ENCODE measurements at regions not wholly inside any gene's neighbourhood (a gene's known extent, or its start where the extent isn't known, plus 50 kb on each side); places are given as distances from the start of the nearest gene placed in this dataset.

DNA sequence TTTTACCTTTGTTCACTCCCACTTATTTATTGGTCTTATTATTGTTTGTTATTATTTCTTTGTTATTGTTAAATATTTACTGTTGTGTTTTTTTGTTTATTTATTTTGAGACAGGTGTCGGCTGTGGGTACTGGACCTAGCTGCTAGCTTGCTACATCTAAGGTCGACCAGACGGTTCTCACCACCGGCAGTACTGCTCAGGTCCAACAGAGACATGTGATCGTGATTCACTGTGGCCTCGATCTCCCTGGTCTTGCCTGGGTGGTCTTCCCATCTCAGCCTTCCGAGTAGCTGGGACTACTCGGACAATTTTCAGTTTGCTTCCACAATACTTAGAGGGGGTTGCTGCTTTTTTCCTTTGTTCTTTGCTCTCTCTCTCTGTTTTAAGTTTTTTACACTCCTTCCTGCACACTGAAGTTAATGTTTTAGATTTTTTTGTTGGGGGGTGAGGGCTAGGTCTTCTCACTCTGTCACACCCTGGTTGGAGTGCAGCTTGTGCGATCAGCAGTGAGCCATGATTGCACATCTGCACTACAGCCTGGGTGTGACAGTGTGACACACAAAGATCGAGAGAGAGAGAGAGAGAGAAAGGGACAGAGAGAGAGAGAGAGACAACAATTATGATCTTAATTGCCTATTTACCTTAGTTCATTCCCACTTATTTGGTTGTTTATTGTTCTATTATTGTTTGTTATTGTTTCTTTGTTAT lies 1432.4 kb downstream of the UQCRFS1 start:
- no peak overlapping the region for H2BK12ac ChIP-seq (ENCODE audit: low read length)
- H2BK120ac ChIP-seq (ENCODE audit: low read depth, low read length) = no peak overlapping the region
- no peak for DNase-seq (ENCODE audit: low spot score)
- no peak overlapping the region for H2BK5ac ChIP-seq (ENCODE audit: low read length)
- no peak overlapping the region for H3K4ac ChIP-seq (ENCODE audit: low read length)
- WGBS, 2 donors (ENCODE audit: extremely low coverage in 2 of 2, insufficient read length in 2 of 2, insufficient replicate concordance in 1 of 2) = no CpG with 5 or more reads among the region's 10 CpGs
- no peaks in the 10 kb centered on the region for H3K79me1 ChIP-seq (ENCODE audit: low read depth, low read length)
- no peaks in the 10 kb centered on the region for H3K4me1 ChIP-seq (ENCODE audit: control insufficient read depth in 2 of 2, insufficient read depth in 1 of 2, low read depth in 1 of 2, low read length in 2 of 2)
- H3K4me2 ChIP-seq (ENCODE audit: insufficient read depth, low read length, poor library complexity, severe bottlenecking) = no peak overlapping the region
- no peak overlapping the region for H2BK15ac ChIP-seq (ENCODE audit: low read length)
- no peak overlapping the region for H3K9ac ChIP-seq (ENCODE audit: low read depth, low read length, poor library complexity)
- H4K8ac ChIP-seq (ENCODE audit: low read depth, low read length) = no peak overlapping the region
- no peak overlapping the region for H3K4me3 ChIP-seq (ENCODE audit: low read length in 2 of 2)
- H2AK5ac ChIP-seq (ENCODE audit: low read depth, low read length) = no peak overlapping the region
- peaks cover 0 to 2% (median 0%) of the 10 kb centered on the region in 3 experiments for H3K27me3 ChIP-seq (ENCODE audit: control insufficient read depth in 3 of 3, insufficient read depth in 3 of 3, low read depth in 1 of 3, low read length in 3 of 3)
- H3K9me3 ChIP-seq (replicated peaks in 1 of 2; ENCODE audit: control insufficient read depth in 2 of 2, insufficient read depth in 1 of 2, low read depth in 1 of 2, low read length in 2 of 2) = peaks cover under 1 to 13% of the 10 kb centered on the region in 2 donors
- H2AFZ ChIP-seq (ENCODE audit: low read length) = no peak overlapping the region
- no peak overlapping the region for H4K91ac ChIP-seq (ENCODE audit: low read depth, low read length, poor library complexity)
- no peak overlapping the region for H3K18ac ChIP-seq (ENCODE audit: low read length)
- no peak overlapping the region for H3K27ac ChIP-seq (replicated peaks; ENCODE audit: low read length)
- peaks cover under 1 to 5% of the 10 kb centered on the region in 2 donors for H3K36me3 ChIP-seq (replicated peaks in 1 of 2; ENCODE audit: control insufficient read depth in 2 of 2, insufficient read depth in 2 of 2, low read length in 2 of 2)
- H3K23ac ChIP-seq (ENCODE audit: low read depth, low read length, poor library complexity) = no peak overlapping the region
- H3K14ac ChIP-seq (ENCODE audit: low read length) = no peak overlapping the region

GRCh38 chr19:27779954-27780353 lies 1433.0 kb downstream of the UQCRFS1 start:
- no CpG with 5 or more reads among the region's 1 CpG for WGBS, 2 donors (ENCODE audit: extremely low coverage in 2 of 2, insufficient read length in 2 of 2, insufficient replicate concordance in 1 of 2)
- no peak for DNase-seq (ENCODE audit: low spot score)

DNA sequence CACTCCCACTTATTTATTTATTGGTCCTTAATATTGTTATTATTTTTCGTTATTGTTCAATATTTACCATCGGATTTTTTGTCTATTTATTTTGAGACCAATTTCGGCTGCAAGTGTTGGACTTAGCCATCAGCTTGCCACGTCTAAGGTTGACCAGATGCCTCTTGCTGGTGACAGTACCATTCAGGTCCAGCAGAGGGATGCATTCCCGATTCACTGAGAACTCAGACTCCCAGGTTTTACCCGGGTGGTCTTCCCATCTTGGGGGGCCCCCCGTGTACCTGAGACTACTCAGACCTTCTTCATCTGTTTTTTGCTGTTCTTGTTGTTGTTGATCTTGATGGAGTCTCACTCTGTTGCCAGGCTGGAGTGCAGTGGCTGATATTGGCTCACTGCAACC lies 1435.2 kb downstream of the UQCRFS1 start:
- no peak overlapping the region for H2BK120ac ChIP-seq (ENCODE audit: low read depth, low read length)
- peaks cover 20 to 33% of the 10 kb centered on the region in 2 donors for H3K9me3 ChIP-seq (replicated peaks in 1 of 2; ENCODE audit: control insufficient read depth in 2 of 2, insufficient read depth in 1 of 2, low read depth in 1 of 2, low read length in 2 of 2)
- peaks cover 15 to 20% of the 10 kb centered on the region in 2 donors for H3K36me3 ChIP-seq (replicated peaks in 1 of 2; ENCODE audit: control insufficient read depth in 2 of 2, insufficient read depth in 2 of 2, low read length in 2 of 2)
- no CpG with 5 or more reads among the region's 7 CpGs for WGBS, 2 donors (ENCODE audit: extremely low coverage in 2 of 2, insufficient read length in 2 of 2, insufficient replicate concordance in 1 of 2)
- DNase-seq (ENCODE audit: low spot score) = no peak
- H3K4me1 ChIP-seq (ENCODE audit: control insufficient read depth in 2 of 2, insufficient read depth in 1 of 2, low read depth in 1 of 2, low read length in 2 of 2) = no peaks in the 10 kb centered on the region
- no peak overlapping the region for H2BK12ac ChIP-seq (ENCODE audit: low read length)
- H3K18ac ChIP-seq (ENCODE audit: low read length) = no peak overlapping the region
- no peaks in the 10 kb centered on the region for H3K79me1 ChIP-seq (ENCODE audit: low read depth, low read length)
- H3K9ac ChIP-seq (ENCODE audit: low read depth, low read length, poor library complexity) = no peak overlapping the region
- no peak overlapping the region for H2AFZ ChIP-seq (ENCODE audit: low read length)
- no peak overlapping the region for H4K91ac ChIP-seq (ENCODE audit: low read depth, low read length, poor library complexity)
- H3K27me3 ChIP-seq (ENCODE audit: control insufficient read depth in 3 of 3, insufficient read depth in 3 of 3, low read depth in 1 of 3, low read length in 3 of 3) = peaks cover 0 to 3% (median 0%) of the 10 kb centered on the region in 3 experiments
- H3K4ac ChIP-seq (ENCODE audit: low read length) = no peak overlapping the region
- H2BK5ac ChIP-seq (ENCODE audit: low read length) = no peak overlapping the region
- H2BK15ac ChIP-seq (ENCODE audit: low read length) = no peak overlapping the region
- H4K8ac ChIP-seq (ENCODE audit: low read depth, low read length) = no peak overlapping the region
- H2AK5ac ChIP-seq (ENCODE audit: low read depth, low read length) = no peak overlapping the region
- H3K4me3 ChIP-seq (ENCODE audit: low read length in 2 of 2) = no peak overlapping the region
- no peak overlapping the region for H3K4me2 ChIP-seq (ENCODE audit: insufficient read depth, low read length, poor library complexity, severe bottlenecking)
- no peak overlapping the region for H3K14ac ChIP-seq (ENCODE audit: low read length)
- no peak overlapping the region for H3K23ac ChIP-seq (ENCODE audit: low read depth, low read length, poor library complexity)
- H3K27ac ChIP-seq (replicated peaks; ENCODE audit: low read length) = no peak overlapping the region

More at GRCh38 chr19:27779954-27780353, 1433.0 kb downstream of the UQCRFS1 start:
- no peak overlapping the region for H2BK5ac ChIP-seq (ENCODE audit: low read length)
- no peak overlapping the region for H3K18ac ChIP-seq (ENCODE audit: low read length)
- no peak overlapping the region for H3K4me3 ChIP-seq (ENCODE audit: low read length in 2 of 2)
- H3K23ac ChIP-seq (ENCODE audit: low read depth, low read length, poor library complexity) = no peak overlapping the region
- no peak overlapping the region for H3K14ac ChIP-seq (ENCODE audit: low read length)
- no peak overlapping the region for H2BK15ac ChIP-seq (ENCODE audit: low read length)
- no peak overlapping the region for H4K8ac ChIP-seq (ENCODE audit: low read depth, low read length)
- no peak overlapping the region for H3K4ac ChIP-seq (ENCODE audit: low read length)
- H2AK5ac ChIP-seq (ENCODE audit: low read depth, low read length) = no peak overlapping the region
- no peak overlapping the region for H2BK120ac ChIP-seq (ENCODE audit: low read depth, low read length)
- no peak overlapping the region for H2BK12ac ChIP-seq (ENCODE audit: low read length)
- peaks cover 2 to 16% of the 10 kb centered on the region in 2 donors for H3K9me3 ChIP-seq (replicated peaks in 1 of 2; ENCODE audit: control insufficient read depth in 2 of 2, insufficient read depth in 1 of 2, low read depth in 1 of 2, low read length in 2 of 2)
- H3K4me2 ChIP-seq (ENCODE audit: insufficient read depth, low read length, poor library complexity, severe bottlenecking) = no peak overlapping the region
- H3K27ac ChIP-seq (replicated peaks; ENCODE audit: low read length) = no peak overlapping the region
- peaks cover 0 to 2% (median 0%) of the 10 kb centered on the region in 3 experiments for H3K27me3 ChIP-seq (ENCODE audit: control insufficient read depth in 3 of 3, insufficient read depth in 3 of 3, low read depth in 1 of 3, low read length in 3 of 3)
- no peak overlapping the region for H2AFZ ChIP-seq (ENCODE audit: low read length)
- H3K79me1 ChIP-seq (ENCODE audit: low read depth, low read length) = no peaks in the 10 kb centered on the region
- peaks cover 3 to 7% of the 10 kb centered on the region in 2 donors for H3K36me3 ChIP-seq (replicated peaks in 1 of 2; ENCODE audit: control insufficient read depth in 2 of 2, insufficient read depth in 2 of 2, low read length in 2 of 2)
- no peaks in the 10 kb centered on the region for H3K4me1 ChIP-seq (ENCODE audit: control insufficient read depth in 2 of 2, insufficient read depth in 1 of 2, low read depth in 1 of 2, low read length in 2 of 2)
- H3K9ac ChIP-seq (ENCODE audit: low read depth, low read length, poor library complexity) = no peak overlapping the region
- H4K91ac ChIP-seq (ENCODE audit: low read depth, low read length, poor library complexity) = no peak overlapping the region

DNA sequence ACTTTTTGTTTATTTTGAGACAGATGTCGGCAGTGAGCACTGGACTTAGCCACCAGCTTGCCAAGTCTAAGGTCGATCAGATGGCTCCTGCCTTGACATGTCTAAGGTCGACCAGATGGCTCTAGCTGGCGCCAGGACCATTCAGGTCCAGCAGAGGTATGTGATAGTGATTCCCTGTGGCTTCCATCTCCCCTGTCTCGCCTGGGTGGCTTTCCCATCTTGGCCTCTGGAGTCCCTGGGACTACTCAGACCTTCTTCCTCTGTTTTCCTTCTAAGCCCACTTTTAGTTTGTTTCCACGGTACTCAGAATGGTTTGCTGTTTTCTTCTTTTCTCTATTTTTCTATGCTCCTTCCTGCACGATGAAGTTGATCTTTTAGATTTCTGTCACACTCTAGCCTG lies 1435.7 kb downstream of the UQCRFS1 start:
- Histone ChIP-seq H3K4ac (ENCODE audit: low read length) (no peak overlapping the region), H2BK120ac (ENCODE audit: low read depth, low read length) (no peak overlapping the region), H3K27me3 (ENCODE audit: control insufficient read depth in 3 of 3, insufficient read depth in 3 of 3, low read depth in 1 of 3, low read length in 3 of 3) (peaks cover 0 to 3% (median 0%) of the 10 kb centered on the region in 3 experiments), H3K4me3 (ENCODE audit: low read length in 2 of 2) (no peak overlapping the region), H3K9me3 (replicated peaks in 1 of 2; ENCODE audit: control insufficient read depth in 2 of 2, insufficient read depth in 1 of 2, low read depth in 1 of 2, low read length in 2 of 2) (peaks cover 20 to 37% of the 10 kb centered on the region in 2 donors), H2AFZ (ENCODE audit: low read length) (no peak overlapping the region), H4K91ac (ENCODE audit: low read depth, low read length, poor library complexity) (no peak overlapping the region), H3K27ac (replicated peaks; ENCODE audit: low read length) (no peak overlapping the region), H3K36me3 (replicated peaks in 1 of 2; ENCODE audit: control insufficient read depth in 2 of 2, insufficient read depth in 2 of 2, low read length in 2 of 2) (peaks cover 15 to 21% of the 10 kb centered on the region in 2 donors), H3K23ac (ENCODE audit: low read depth, low read length, poor library complexity) (no peak overlapping the region), H2AK5ac (ENCODE audit: low read depth, low read length) (no peak overlapping the region), H3K4me1 (ENCODE audit: control insufficient read depth in 2 of 2, insufficient read depth in 1 of 2, low read depth in 1 of 2, low read length in 2 of 2) (no peaks in the 10 kb centered on the region), H2BK12ac (ENCODE audit: low read length) (no peak overlapping the region), H3K14ac (ENCODE audit: low read length) (no peak overlapping the region), H3K4me2 (ENCODE audit: insufficient read depth, low read length, poor library complexity, severe bottlenecking) (no peak overlapping the region), H2BK15ac (ENCODE audit: low read length) (no peak overlapping the region), H3K18ac (ENCODE audit: low read length) (no peak overlapping the region), H4K8ac (ENCODE audit: low read depth, low read length) (no peak overlapping the region), H2BK5ac (ENCODE audit: low read length) (no peak overlapping the region), H3K79me1 (ENCODE audit: low read depth, low read length) (no peaks in the 10 kb centered on the region), H3K9ac (ENCODE audit: low read depth, low read length, poor library complexity) (no peak overlapping the region)
- DNase-seq (ENCODE audit: low spot score) = no peak
- WGBS, 2 donors (ENCODE audit: extremely low coverage in 2 of 2, insufficient read length in 2 of 2, insufficient replicate concordance in 1 of 2) = no CpG with 5 or more reads among the region's 7 CpGs

Measured in neuronal stem cell (in vitro differentiated cells).